ENCODE measurements at regions not wholly inside any gene's neighbourhood (a gene's known extent, or its start where the extent isn't known, plus 50 kb on each side); places are given as distances from the start of the nearest gene placed in this dataset.
"Not testable (repeated sequence)": the region's sequence is repeated elsewhere in the genome, so short reads cannot be mapped to it uniquely, and the experiment has no call there.

- no peaks in the 10 kb centered on the region for H3K27me3 ChIP-seq
- no peaks in the 10 kb centered on the region for H3K36me3 ChIP-seq
- H3K27ac ChIP-seq, result no peak overlapping the region
- no peak for TF ChIP-seq CTCF (IDR thresholded peaks at IDR 0.05)
- H3K4me1 ChIP-seq, result peaks cover 0 to 6% of the 10 kb centered on the region in 2 donors
- no peak overlapping the region for H3K4me3 ChIP-seq
- no peak for DNase-seq (ENCODE audit: low spot score in 2 of 2)
- no peaks in the 10 kb centered on the region for H3K9me3 ChIP-seq
- intact Hi-C loops (cut with DNase I), result no loop called here
These were observed 336.7 kb downstream of the GJA1 start for GRCh38 chr6:121771937-121772720.

GRCh38 chr6:121776054-121776453 lies 340.6 kb downstream of the GJA1 start:
- intact Hi-C loops (cut with DNase I), result no loop called here

GRCh38 chr6:121780325-121781321 lies 345.2 kb downstream of the GJA1 start:
- Histone ChIP-seq H3K4me3 (no peak overlapping the region), H3K36me3 (no peaks in the 10 kb centered on the region)
- intact Hi-C loops (cut with DNase I), result loop anchor here (5.0 kb wide), 3 partner anchors 168 to 348 kb away; no protein-coding TSS in a partner anchor

More at GRCh38 chr6:121776054-121776453, 340.6 kb downstream of the GJA1 start:
- DNase-seq (ENCODE audit: low spot score in 2 of 2), result no peak
- Histone ChIP-seq H3K36me3 (no peaks in the 10 kb centered on the region), H3K4me3 (no peak overlapping the region), H3K27ac (no peak overlapping the region), H3K9me3 (no peaks in the 10 kb centered on the region), H3K4me1 (peaks cover 0 to 11% of the 10 kb centered on the region in 2 donors), H3K27me3 (no peaks in the 10 kb centered on the region)
- no peak for TF ChIP-seq CTCF (IDR thresholded peaks at IDR 0.05)

GRCh38 chr6:121791396-121792315 lies 356.2 kb downstream of the GJA1 start:
- intact Hi-C loops (cut with DNase I), result no loop called here
- H3K27me3 ChIP-seq, result no peaks in the 10 kb centered on the region
- H3K4me1 ChIP-seq, result no peaks in the 10 kb centered on the region
- no peak for TF ChIP-seq CTCF (IDR thresholded peaks at IDR 0.05)
- H3K4me3 ChIP-seq, result no peak overlapping the region
- H3K27ac ChIP-seq, result no peak overlapping the region
- no peaks in the 10 kb centered on the region for H3K36me3 ChIP-seq
- H3K9me3 ChIP-seq, result no peaks in the 10 kb centered on the region
- DNase-seq (ENCODE audit: low spot score in 2 of 2), result no peak

More at GRCh38 chr6:121780325-121781321, 345.2 kb downstream of the GJA1 start:
- TF ChIP-seq CTCF (IDR thresholded peaks at IDR 0.05), result no peak
- Histone ChIP-seq H3K4me1 (peaks cover 0 to 19% of the 10 kb centered on the region in 2 donors), H3K27ac (peak overlapping the region; percentile 73 to 75), H3K9me3 (no peaks in the 10 kb centered on the region), H3K27me3 (no peaks in the 10 kb centered on the region)
- DNase-seq (ENCODE audit: low spot score in 2 of 2), result peak; percentile 50 to 94

GRCh38 chr6:121794630-121795029 lies 359.2 kb downstream of the GJA1 start:
- no peak overlapping the region for H3K4me3 ChIP-seq
- TF ChIP-seq CTCF (IDR thresholded peaks at IDR 0.05), result no peak
- intact Hi-C loops (cut with DNase I), result no loop called here
- no peak overlapping the region for H3K27ac ChIP-seq
- H3K27me3 ChIP-seq, result no peaks in the 10 kb centered on the region
- no peaks in the 10 kb centered on the region for H3K4me1 ChIP-seq
- H3K36me3 ChIP-seq, result no peaks in the 10 kb centered on the region
- peak in 1 of 2 donors; percentile 66 for DNase-seq (ENCODE audit: low spot score in 2 of 2)
- H3K9me3 ChIP-seq, result no peaks in the 10 kb centered on the region

GRCh38 chr6:121797598-121797997 lies 362.2 kb downstream of the GJA1 start:
- H3K4me3 ChIP-seq; H3K27ac ChIP-seq; intact Hi-C loops (cut with DNase I); DNase-seq (ENCODE audit: low spot score in 2 of 2); H3K9me3 ChIP-seq; H3K36me3 ChIP-seq; H3K4me1 ChIP-seq; H3K27me3 ChIP-seq: not testable (repeated sequence)

- H3K36me3 ChIP-seq; H3K9me3 ChIP-seq; H3K4me3 ChIP-seq; H3K27me3 ChIP-seq; intact Hi-C loops (cut with DNase I); DNase-seq (ENCODE audit: low spot score in 2 of 2); H3K27ac ChIP-seq; H3K4me1 ChIP-seq: not testable (repeated sequence)
These were observed 362.7 kb downstream of the GJA1 start for GRCh38 chr6:121798126-121798525.

Measured in ascending aorta (tissue), 2 donors.